Hematopoietic multipotent progenitor cell (in vitro differentiated cells): ENCODE measurements at regions not wholly inside any gene's neighbourhood (a gene's known extent, or its start where the extent isn't known, plus 50 kb on each side); places are given as distances from the start of the nearest gene placed in this dataset.

Experiments used
- DNase-seq, 3 donors: peaks; one replicate each; pipeline ENCODE4 v3.0.0-alpha.2; 2011 to 2015; ENCODE audit warnings: low read depth in 2 of 3, low spot score in 2 of 3

DNA sequence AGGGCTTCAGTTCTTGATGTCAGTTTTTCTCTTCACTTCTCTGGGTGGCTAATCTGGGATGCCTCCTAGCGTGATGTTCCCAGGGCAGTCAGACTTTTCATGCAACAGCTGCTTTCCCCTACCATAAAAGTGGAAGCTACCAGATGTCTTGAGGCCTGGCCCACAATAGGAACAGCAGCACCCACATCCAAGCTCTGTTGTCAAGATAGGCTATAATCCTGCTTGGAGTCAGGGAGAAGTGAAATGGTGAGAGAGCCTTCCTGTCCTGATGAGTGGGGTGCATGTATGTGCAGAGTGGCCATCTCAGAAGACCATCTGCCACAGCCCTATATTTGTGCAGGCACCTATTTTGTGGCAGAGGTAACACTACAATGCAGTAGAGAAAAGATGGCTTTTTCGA lies 108.0 kb downstream of the HTR5A start:
- no peak for DNase-seq

DNA sequence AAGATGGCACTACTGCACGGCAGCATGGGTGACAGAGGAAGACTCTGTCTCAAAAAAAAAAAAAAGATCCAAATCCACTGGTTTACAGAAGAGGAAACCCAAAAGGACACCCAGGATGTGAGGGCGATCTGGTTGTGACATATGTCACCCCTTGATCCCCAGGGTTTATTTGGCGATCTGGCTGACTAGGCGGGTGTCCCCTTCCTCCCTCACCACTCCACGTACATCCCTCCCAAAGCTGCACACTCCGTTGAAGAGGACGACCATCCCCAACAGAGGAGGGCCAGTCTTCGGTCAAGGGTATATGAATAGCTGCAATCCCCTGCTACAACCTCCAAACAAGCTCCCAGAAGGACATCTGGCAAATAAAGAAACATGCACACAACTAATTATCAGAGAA lies 111.6 kb downstream of the HTR5A start:
- DNase-seq = no peak

DNA sequence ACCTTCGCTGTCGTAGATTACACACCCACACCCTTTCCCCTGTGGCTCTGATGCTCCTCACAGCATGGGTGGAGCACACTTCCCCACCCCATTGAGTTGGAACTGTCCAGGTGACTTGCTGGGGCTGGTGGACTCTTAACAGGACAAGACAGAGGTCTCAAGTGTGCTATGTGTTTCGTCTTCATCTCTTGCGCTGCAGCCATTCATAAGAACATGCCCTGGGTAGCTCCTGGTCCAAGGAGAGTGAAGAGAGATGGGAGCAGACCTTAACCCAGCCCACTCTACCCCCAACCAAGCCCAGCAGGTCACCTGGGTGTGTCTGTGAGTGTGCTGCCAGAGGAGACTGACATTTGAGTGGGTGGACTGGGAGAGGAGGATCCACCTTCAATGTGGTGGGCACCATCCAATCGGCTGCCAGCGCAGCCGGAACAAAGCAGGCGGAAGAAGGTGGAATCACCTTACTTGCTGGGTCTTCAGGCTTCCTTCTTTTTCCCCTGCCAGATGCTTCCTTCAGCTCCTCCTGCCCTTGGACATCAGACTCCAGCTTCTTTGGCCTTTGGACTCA lies 112.4 kb downstream of the HTR5A start:
- DNase-seq = no peak

DNA sequence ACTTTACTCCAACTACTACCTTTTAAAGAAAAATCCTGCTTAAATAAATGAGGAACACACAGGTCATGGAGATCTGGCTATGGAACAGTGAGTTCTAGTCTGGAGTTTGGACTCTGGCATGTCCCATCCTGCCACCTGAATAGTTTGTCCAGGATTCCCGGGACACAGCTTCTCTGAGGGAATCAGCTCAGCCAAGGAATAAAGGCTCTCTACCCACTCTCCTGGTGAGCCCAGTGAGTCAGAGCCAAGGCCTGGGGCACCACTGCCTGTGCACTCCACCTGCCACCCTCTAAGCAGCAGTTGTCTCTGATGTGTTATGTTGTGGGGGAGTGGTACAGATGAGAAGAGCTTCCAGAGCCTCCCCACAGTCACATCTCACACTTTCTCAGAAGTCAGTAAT lies 113.5 kb downstream of the HTR5A start:
- DNase-seq = no peak

DNA sequence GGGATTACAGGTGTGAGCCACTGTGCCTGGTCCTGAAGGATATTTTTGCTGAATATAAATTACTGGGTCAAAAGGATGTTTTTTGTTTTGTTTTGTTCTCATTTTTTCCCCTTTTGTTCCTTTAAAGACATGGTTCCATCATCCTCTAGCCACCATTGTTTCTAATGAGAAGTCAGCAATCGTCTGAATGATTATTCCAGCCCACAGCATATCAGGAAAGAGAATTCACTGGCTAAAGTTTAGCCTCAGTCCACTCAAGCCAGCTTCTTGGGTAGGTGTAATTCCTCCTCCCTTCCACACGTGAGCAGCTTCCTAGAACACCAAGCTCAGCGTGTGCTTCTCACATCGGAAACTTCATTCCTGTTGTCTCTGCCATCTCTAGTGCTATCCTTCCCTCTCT lies 112.8 kb upstream of the INSIG1 start:
- no peak for DNase-seq

DNA sequence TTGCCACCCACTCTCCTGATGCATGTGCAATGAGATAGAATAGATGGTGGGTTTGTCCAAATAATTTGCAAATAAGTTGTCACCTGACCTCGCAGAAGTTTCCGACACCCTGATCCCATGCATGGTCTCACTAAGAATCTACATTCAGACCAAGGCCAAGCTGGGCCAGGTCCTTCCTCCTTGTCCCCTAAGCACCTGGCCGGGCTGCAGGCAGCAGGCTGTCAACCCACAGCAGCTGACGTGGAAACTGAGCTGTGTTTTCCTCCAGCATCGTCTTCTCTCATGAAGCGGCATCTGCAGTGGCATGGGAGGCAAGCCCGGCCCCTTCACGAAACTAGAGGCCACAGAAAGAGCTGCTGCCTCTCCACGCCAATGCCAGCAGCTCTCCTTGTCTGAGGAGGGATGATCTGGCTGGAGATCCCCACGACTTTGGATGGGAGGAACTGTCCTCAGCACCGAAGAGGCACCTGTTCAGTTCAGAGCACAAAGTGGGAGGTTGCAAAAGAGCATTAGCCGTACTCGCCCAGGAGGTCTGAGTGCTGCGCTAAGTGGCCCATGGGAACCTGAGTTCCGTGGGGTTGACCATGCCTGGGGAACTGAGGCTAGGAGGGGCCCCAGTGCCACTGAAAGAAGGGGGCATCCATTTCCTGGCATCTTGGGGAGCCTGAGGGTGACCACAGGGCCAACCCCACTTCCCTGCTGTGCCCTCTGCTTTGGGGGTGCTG lies 110.5 kb upstream of the INSIG1 start:
- no peak for DNase-seq

DNA sequence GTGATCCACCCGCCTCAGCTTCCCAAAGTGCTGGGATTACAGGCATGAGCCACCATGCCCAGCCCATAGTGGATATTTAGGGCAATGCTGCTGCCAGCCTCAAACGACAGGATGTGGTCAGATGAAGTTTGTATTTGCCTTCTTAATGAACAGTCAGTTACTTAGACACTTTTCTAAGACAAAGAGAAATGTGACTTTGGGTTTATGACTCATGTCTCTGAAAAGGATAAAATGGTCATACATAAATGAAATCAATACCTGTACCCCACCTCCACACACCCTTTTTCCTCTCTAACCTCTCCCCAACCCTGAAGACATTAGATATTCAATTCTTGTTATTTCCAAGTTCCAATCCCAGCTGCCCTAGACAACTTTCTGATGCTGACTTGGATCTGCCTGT lies 109.3 kb upstream of the INSIG1 start:
- no peak for DNase-seq

DNA sequence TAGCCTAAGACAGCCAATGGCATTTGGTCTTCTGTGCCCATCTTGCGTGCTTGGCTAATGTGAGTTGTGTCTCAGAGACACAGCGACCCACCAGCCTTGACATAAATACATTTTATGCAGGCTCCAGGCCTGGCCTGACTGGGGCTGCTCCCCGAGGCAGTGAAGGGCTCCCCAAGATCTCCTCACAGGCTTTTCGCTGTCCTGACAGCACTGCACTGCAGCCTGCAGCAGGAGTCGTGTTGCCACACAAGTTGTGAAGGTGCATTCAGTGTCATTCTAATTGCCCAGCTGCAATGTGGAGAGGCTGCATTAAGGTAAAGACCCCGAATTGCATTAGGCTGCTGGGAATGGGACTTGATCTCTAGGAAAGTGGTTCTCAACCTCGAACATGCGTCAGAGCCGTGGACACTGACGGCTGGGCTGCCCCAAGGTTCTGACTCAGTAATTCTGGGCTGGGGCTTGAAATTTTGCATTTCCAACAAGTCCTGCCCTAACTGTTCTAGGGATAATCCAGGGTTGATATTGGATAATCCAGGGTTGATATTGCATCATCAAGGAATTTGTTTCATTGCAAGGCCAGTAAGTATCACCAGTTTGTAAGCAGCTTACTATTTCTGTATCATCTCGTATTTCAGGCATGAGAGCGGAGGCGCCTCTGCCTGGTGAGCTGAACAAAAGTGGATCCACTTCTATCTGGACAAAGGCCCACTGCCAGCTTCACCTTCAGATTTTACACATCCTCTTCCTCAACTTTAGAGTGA lies 108.7 kb upstream of the INSIG1 start:
- no peak for DNase-seq

DNA sequence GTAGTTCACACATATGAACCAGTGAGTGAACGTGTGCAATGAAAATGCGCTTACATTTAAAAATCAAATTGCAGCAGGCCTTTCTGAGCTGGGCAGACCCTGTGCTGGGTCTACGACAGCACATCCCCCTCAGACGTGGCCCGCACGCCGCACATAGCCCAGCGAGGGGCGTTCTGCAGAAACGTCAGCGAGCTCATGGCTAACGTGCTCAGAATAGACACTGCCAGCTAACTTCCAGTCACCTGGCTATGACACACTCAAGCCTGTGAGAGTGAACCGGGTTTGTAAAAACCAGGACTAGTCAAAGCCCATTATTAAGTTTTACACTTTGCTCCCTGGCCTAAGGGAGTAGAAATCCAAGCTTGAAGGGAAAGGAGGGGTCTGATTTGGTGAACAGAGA lies 108.1 kb upstream of the INSIG1 start:
- no peak for DNase-seq

DNA sequence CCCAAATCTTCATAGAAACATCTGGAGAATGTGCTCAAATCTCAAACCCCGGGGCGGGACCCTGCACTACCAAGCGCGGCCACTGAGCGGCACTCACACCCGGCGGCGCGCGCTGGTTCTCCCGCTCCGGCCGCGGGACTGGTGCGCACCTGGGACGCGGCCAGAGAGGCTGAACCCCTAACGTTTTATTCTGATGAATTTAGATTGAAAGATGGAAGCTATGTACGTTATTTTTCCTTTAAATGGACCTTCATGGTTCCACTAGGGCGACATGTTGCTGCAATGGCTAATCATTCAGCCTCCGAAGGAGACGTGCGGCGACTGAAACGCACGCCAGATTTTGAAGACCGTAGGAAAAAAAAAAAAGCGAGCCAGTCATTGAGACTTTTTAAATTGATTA lies 107.0 kb upstream of the INSIG1 start:
- DNase-seq = peak in 2 of 3 donors; percentile 34 to 46

DNA sequence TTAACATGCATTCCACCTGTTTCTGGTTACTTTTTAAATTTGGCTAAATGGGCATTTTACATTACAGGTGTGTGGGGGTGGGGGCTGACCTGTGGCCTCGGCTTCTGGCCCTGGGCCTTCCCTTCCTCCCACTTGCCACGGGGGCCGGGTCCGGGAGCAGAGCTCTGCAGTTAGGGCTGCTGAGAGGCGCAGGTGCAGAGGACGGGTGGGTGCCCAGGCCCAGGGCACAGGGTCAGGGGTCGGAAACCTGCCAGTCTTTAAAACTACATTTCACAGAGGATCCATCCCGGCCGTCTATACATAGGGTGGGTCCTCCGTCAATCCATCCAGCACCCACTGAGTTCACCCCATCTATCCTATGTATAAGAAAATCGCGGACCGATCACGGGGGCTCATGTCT lies 106.5 kb upstream of the INSIG1 start:
- no peak for DNase-seq

DNA sequence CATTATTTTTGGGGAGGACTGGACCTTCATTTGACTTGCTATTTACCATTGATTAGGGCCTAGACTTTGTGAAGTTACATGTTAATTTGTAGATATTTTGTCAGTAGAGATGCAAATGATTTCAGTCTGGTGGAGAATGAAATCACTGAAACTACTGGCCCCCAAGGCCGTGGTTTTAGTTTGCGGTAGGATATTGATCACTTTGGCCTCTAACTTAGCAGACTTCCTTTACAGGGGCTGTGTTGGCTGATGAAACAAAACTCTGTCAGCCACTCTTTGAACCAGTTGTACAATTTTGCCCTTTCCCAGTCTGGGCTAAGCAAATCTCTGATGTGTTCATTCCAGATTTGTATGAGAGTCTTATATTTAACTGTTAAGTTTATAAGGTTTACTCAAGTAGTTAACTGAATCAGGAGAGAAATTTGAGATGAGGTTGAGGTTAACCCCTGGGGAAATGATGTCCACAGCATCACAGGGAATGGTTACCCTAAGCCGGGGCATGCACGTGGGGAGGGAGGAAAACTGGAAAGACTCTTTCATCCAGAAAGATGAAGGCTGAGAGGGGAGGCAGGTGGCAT lies 105.7 kb upstream of the INSIG1 start:
- no peak for DNase-seq

DNA sequence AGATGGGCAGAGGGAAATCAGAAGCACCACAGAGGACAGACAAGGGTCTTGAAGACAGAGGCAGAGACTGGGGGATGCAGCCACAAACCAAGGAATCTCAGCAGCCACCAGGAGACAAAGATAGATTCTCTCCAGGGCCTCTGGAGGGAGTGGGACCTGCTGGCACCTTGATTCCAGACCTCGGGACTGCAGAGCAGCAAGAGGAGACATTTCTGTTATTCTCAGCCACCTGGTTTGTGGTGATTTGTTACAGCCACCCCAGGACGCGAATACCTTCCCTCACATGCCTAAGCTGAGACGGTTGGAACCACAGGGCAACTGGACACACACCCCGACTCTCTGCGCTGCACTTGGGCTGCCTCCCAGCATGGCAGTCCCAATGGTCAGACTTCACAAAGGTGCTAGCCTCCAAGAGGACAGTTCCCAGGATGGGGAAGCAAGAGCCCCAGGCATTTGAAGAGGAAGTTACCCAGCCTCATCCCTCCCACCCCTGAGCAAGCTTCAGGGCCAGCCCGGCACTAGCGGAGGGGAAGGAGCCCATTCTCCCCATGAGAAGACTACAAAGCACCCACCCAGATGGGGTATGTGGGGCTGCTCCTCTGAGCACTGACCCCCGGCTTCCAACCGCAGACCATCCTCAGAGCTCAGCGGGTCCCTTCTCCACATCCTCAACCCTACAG lies 104.6 kb upstream of the INSIG1 start:
- DNase-seq = no peak

DNA sequence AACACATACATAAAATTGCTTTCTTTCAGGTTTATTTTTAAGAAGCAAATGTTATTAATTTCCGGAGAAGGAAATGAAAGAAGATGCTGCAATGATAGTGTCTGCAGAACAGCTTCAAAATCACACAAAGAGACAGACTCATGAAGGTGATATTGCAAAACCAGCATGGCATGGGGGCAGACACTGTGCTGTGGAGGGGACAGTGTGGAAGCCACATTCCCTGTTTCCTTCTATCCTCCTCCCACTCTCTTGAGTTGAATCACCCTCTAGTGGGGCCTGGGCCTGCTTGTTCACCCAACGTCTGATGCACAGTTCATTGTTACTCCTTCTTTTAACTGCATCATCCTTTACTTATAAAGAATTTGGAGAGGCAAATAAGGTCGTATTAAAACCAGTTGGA lies 104.0 kb upstream of the INSIG1 start:
- DNase-seq = no peak

DNA sequence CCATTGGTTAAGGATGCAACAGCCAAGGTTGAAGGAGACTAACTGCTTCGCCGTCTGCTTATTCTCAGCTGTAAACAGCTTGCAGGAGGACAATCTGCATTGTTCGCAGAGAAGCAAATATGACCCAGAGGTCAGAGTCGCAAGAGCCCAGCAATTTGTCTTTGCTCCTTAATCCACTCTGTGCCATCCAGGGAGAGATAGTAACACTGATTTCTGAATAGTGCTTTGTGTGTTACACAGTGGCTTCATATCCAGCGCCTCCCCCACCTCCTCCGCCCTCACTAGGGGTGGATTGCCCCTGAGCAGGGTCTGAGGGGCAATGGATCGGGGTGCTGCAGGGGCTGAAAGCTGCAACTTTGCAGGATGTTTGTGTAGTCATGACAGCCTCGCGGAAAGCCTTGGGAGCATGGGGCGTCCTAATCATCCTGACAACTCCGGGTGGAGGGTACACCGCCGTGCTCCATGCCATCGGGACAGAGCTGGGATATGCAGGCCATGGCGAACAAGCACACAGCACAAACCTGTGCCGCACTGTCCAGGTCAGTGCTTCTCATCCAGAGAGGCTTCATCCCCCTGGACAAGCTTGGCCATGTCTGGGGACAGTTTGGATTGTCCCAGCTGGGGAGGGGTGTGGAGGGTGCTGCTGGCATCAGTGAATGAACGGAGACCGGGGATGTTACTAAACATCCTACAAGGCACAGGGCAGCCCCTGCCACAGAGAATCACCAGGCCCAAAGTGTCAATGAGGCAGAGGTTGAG lies 103.1 kb upstream of the INSIG1 start:
- DNase-seq = no peak

DNA sequence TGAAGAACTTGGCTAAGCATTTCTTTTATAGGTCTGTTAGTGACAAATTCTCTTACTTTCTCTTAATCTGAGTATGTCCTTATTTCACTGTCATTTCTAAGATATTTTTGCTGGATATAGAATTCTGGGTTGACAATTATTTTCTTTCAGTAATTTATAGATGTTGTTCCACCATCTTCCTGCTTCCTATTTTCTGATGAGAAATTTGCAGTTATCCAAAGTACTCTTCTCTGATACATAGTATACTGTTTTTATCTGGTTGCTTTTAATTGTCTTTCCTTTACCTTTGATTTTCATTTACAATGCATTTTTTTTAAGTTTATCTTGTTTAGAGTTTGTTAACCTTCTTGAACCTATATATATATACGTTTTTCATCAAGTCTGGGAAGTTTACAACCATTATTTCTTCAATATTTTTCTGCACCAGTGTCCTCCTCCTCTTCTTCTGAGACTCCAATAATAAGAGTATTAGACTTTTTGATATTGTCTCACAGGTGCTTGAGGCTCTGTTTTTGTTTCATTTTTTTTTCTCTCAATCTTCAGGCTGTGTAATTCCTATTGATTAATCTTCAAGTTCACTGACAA lies 101.6 kb upstream of the INSIG1 start:
- DNase-seq = no peak

DNA sequence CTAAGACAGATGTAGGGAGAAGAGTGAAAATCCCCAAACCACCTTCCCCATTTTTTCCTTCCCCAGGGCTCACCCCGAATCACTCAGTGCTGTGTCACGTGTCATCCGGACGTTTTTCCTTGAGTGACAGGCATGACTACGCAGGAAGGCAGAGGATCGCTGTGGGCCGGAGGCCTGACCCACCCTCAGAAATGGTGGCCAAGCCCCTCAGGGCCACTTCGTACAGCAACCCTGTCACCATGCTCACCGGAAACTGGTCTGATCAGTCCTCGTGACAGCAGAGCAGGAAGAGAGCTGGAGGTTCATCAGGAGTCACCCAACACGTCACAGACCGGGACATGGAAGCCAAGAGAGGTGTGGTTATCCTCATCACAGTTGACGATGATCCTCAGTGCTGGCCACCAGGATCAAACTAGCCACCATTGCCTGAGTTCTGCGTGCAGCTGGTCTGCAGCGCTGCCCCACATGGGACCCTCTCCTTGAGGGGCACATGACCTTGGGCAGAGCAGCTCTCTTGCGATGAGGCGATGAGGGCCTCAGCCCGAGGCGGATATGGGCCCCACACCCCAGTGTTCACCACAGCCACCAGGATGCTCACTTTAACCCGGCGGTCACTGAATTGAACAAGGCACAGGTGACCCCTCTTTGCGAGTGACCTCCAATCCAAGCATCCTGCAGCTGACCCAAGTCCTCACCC lies 99.3 kb upstream of the INSIG1 start:
- no peak for DNase-seq

DNA sequence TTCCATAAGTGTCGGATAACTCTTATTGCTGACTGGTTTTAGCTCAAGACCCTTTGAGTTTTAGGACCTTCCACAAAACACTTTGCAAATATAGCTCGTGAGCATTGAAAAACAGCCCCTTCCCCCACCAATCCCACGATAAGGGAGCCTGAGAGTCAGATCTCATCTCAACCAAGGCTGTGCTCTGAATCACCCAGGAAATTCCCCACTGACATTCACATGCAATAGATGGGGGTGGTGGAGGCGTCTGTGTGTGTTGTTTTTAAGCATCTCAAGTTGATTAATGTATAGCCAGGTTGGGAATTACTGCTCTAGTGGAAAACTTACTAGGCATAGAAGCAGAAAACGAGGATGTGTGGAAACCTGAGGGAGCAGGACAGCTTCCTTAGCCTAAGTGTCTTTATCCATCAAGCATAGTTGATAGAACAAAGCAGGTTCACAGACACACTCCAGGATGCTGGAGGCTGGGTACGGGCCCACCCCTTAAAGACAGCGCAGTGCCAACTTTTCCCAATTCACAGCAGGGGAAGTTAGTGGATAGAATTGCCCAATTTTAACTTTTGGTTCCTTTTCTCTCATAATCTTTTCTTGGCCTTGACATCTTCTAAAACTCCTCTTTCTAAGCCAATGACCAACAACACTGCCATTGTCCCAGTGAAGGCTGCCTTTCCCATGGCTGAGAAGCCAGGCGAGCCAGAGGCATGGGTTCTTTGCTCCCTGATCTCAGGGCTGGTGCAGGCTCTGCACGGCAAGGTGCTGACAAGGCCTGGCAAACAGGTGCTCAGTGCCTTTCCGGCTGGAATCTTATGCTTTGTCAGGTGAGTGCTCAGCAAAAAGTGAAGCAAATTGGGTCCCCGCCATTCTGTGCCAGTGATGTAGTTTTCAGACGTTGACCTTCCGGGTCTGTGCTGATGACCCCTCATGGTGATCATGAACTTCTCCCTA lies 98.5 kb upstream of the INSIG1 start:
- no peak for DNase-seq
